GM18868 (cell line): ENCODE measurements at regions not wholly inside any gene's neighbourhood (a gene's known extent, or its start where the extent isn't known, plus 50 kb on each side); places are given as distances from the start of the nearest gene placed in this dataset.
"Not testable (repeated sequence)": the region's sequence is repeated elsewhere in the genome, so short reads cannot be mapped to it uniquely, and the experiment has no call there.

Experiments
- ATAC-seq: cut with Tn5 transposase; IDR thresholded peaks from one replicate; pipeline ENCODE4 v1.9.1; 2021; ENCODE audit warnings: mild to moderate bottlenecking, moderate library complexity; ENCODE audit not compliant: unreplicated experiment

GRCh38 chr7:121745856-121746255, 127.1 kb upstream of the PTPRZ1 start:
- ATAC-seq, result no peak

- ATAC-seq, result no peak
These were observed 128.1 kb upstream of the PTPRZ1 start for GRCh38 chr7:121744877-121745276.

GRCh38 chr7:121744319-121744718, 128.6 kb upstream of the PTPRZ1 start:
- peak; percentile 50 for ATAC-seq

- ATAC-seq, result no peak
These were observed 131.1 kb upstream of the PTPRZ1 start for GRCh38 chr7:121741896-121742295.

GRCh38 chr7:121739465-121739864, 133.5 kb upstream of the PTPRZ1 start:
- ATAC-seq, result no peak

- ATAC-seq, result no peak
These were observed 142.1 kb upstream of the PTPRZ1 start for GRCh38 chr7:121730869-121731268.

- no peak for ATAC-seq
These were observed 158.2 kb upstream of the PTPRZ1 start for GRCh38 chr7:121714559-121715303.

- ATAC-seq, result not testable (repeated sequence)
These were observed 160.0 kb upstream of the PTPRZ1 start for GRCh38 chr7:121712961-121713360.

- ATAC-seq, result no peak
These were observed 175.1 kb upstream of the PTPRZ1 start for GRCh38 chr7:121697731-121698316.

GRCh38 chr7:121696954-121697353, 176.0 kb upstream of the PTPRZ1 start:
- no peak for ATAC-seq

GRCh38 chr7:121689749-121690148, 183.2 kb upstream of the PTPRZ1 start:
- ATAC-seq, result no peak

- ATAC-seq, result no peak
These were observed 191.3 kb upstream of the PTPRZ1 start for GRCh38 chr7:121681700-121682099.

GRCh38 chr7:121676168-121676567, 196.8 kb upstream of the PTPRZ1 start:
- no peak for ATAC-seq

- ATAC-seq, result not testable (repeated sequence)
These were observed 198.5 kb upstream of the PTPRZ1 start for GRCh38 chr7:121674455-121674854.

- no peak for ATAC-seq
These were observed 203.8 kb upstream of the PTPRZ1 start for GRCh38 chr7:121669144-121669543.

- ATAC-seq, result no peak
These were observed 206.7 kb upstream of the PTPRZ1 start for GRCh38 chr7:121666306-121666705.

- ATAC-seq, result no peak
These were observed 229.6 kb upstream of the PTPRZ1 start for GRCh38 chr7:121643320-121643719.

- no peak for ATAC-seq
These were observed 233.3 kb upstream of the PTPRZ1 start for GRCh38 chr7:121639705-121640104.

- ATAC-seq, result no peak
These were observed 234.7 kb upstream of the PTPRZ1 start for GRCh38 chr7:121638286-121638685.

GRCh38 chr7:121634356-121634755, 238.2 kb upstream of the FAM3C start:
- ATAC-seq, result no peak

- ATAC-seq, result no peak
These were observed 237.1 kb upstream of the FAM3C start for GRCh38 chr7:121633186-121633585.

- ATAC-seq, result no peak
These were observed 228.8 kb upstream of the FAM3C start for GRCh38 chr7:121624958-121625357.
